22Rv1 (cell line): ENCODE measurements at regions not wholly inside any gene's neighbourhood (a gene's known extent, or its start where the extent isn't known, plus 50 kb on each side); places are given as distances from the start of the nearest gene placed in this dataset.

Experiments used
- CTCF ChIP-seq: fragments of 450-650 bp; IDR thresholded peaks from 2 replicates; pipeline ENCODE4 v1.5.1; 2017; ENCODE audit warnings: mild to moderate bottlenecking
- ZFX ChIP-seq: fragments of 450-650 bp; IDR thresholded peaks from 2 replicates; pipeline ENCODE4 v1.6.1; 2017; ENCODE audit warnings: antibody characterized with exemption, borderline replicate concordance

DNA sequence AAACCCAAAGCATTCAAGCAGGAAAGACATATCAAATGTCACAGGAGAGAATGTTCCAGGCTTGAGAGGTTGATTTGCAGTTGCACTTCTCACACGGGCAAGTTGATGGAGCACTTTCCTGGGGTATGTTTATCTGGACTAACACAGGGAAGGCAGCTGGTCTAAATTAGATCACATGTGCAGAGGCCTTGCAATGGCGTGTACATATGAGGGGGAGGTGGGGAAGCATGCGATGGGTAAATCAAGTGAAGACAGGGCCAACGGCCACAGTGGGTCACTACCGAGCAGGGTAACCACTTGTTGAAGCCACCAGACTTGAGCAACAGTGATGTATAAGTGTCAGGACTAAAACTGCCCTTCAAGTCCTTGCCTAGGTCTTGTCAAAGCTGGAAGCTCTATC is 156.6 kb upstream of the MAF start:
- TF ChIP-seq CTCF (peak; percentile 5; the same call in 1 of the 2 replicates), ZFX (no peak)
